Kidney (tissue), 13 donors: ENCODE measurements at regions not wholly inside any gene's neighbourhood (a gene's known extent, or its start where the extent isn't known, plus 50 kb on each side); places are given as distances from the start of the nearest gene placed in this dataset.

Source experiments
- DNase-seq, 5 donors: peaks; one replicate each; pipeline ENCODE4 v3.0.0-alpha.2; 2013 to 2020
- FAIRE-seq: peaks from 2 replicates; lab custom pipeline; 2012; peaks lifted over from hg19 to GRCh38; lab: Jason Lieb, UNC
- H3K27ac ChIP-seq, 2 donors: one replicate each; pipeline ENCODE4 v1.7.0; 2013; ENCODE audit warnings: low read depth in 2 of 2, low read length in 2 of 2, inconsistent platforms in 1 of 2
- H3K27me3 ChIP-seq: one replicate; pipeline ENCODE4 v1.7.1; 2013; ENCODE audit warnings: low read length, inconsistent platforms; ENCODE audit not compliant: control insufficient read depth, insufficient read depth
- H3K36me3 ChIP-seq, 3 donors: one replicate each; pipeline versions ENCODE4 v1.7.0 to v1.7.1; 2013; ENCODE audit warnings: low read length in 3 of 3, control low read depth in 1 of 3, inconsistent platforms in 1 of 3; ENCODE audit not compliant: insufficient read depth in 3 of 3, control insufficient read depth in 2 of 3
- H3K4me1 ChIP-seq, 3 donors: one replicate each; pipeline versions ENCODE4 v1.7.0 to v1.7.1; 2013; ENCODE audit warnings: low read length in 3 of 3, inconsistent platforms in 1 of 3, low read depth in 1 of 3; ENCODE audit not compliant: control insufficient read depth in 2 of 3, insufficient read depth in 2 of 3
- H3K4me3 ChIP-seq, 3 donors: one replicate each; pipeline versions ENCODE4 v1.7.0 to v1.8.1; 2013; ENCODE audit warnings: low read length in 3 of 3, control low read depth in 1 of 3, inconsistent platforms in 1 of 3
- H3K9ac ChIP-seq, 3 donors: one replicate each; pipeline versions ENCODE4 v1.7.0 to v1.7.1; 2013; ENCODE audit warnings: low read length in 3 of 3, control low read depth in 1 of 3, inconsistent platforms in 1 of 3
- H3K9me3 ChIP-seq, 3 donors: one replicate each; pipeline versions ENCODE4 v1.7.0 to v1.7.1; 2013; ENCODE audit warnings: low read length in 3 of 3, control low read depth in 1 of 3, inconsistent platforms in 1 of 3; ENCODE audit not compliant: control insufficient read depth in 2 of 3, insufficient read depth in 1 of 3
- intact Hi-C: fragments of 100-400 bp; cut with DNase I; formaldehyde crosslinking; loops from one replicate; pipeline ENCODE4 v1.11.1; 2022
- TF ChIP-seq, protein P1 (sequence below): IDR thresholded peaks from 3 replicates; pipeline ENCODE4 v1.5.1; 2012; ENCODE audit warnings: mild to moderate bottlenecking, moderate library complexity, borderline replicate concordance; ENCODE audit not compliant: insufficient read depth; ENCODE audit errors: extremely low read depth
- donor health status: control.
- donor health status: control.
- donor health status: control.
- donor health status: control.
- donor health status: control.
- donor health status: DM: yes; HTN: yes; CAD: no.
- donor health status: Normal renal cell carcinoma (clear cell type).

DNA sequence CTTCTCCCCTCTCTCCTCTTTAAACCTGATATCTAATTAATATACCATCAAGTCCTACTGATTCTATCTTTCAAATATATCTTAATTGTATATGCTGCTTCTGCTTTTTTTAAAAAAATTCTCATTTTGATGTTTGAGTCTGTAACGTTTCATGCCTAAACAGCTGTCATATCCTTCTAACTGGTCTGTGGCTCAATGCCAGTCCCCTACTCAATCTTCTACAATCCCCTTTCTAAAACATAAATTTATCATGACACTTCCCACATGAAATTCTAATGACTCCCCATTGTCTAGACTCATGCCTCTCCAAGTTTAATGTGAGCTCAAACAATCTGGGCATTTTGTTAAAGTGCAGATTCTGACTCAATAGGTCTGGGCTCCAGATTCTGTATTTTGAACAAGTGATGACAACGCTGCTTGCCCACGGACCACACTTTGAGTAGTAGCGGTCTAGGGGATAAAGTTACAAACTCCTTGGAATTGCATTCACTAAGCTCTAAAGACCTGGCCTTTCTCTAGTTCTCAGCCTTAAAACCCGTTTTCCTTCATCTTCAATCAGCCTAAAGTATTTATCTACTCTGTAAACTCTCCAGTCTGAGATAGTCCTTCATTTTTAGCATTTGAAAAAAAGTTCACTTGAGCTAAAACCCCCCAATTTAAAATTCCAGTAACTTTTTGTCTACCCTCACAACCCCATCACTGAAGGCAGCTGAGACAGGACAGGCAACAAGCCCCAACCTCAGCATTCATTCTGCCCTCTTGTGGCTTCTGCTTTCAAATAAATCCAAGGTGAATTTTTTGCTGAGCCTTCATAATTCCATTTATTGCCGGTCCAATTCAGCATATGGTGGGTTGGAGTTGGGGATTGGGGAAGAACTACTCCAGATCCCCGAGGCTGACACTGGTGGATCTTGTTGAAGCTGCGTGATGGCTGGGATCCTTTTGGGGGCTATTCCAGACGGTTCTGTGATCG, 88.1 kb upstream of the THRB start:
- Histone ChIP-seq H3K27me3 (no peaks in the 10 kb centered on the region), H3K36me3 (no peaks in the 10 kb centered on the region), H3K9ac (no peak overlapping the region), H3K9me3 (no peaks in the 10 kb centered on the region), H3K4me3 (no peak overlapping the region), H3K4me1 (no peaks in the 10 kb centered on the region), H3K27ac (no peak overlapping the region)
- FAIRE-seq (no peak), DNase-seq (no peak)
- intact Hi-C loops: no loop called here
- TF ChIP-seq, protein P1, sequence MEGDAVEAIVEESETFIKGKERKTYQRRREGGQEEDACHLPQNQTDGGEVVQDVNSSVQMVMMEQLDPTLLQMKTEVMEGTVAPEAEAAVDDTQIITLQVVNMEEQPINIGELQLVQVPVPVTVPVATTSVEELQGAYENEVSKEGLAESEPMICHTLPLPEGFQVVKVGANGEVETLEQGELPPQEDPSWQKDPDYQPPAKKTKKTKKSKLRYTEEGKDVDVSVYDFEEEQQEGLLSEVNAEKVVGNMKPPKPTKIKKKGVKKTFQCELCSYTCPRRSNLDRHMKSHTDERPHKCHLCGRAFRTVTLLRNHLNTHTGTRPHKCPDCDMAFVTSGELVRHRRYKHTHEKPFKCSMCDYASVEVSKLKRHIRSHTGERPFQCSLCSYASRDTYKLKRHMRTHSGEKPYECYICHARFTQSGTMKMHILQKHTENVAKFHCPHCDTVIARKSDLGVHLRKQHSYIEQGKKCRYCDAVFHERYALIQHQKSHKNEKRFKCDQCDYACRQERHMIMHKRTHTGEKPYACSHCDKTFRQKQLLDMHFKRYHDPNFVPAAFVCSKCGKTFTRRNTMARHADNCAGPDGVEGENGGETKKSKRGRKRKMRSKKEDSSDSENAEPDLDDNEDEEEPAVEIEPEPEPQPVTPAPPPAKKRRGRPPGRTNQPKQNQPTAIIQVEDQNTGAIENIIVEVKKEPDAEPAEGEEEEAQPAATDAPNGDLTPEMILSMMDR: peak; percentile 16

DNA sequence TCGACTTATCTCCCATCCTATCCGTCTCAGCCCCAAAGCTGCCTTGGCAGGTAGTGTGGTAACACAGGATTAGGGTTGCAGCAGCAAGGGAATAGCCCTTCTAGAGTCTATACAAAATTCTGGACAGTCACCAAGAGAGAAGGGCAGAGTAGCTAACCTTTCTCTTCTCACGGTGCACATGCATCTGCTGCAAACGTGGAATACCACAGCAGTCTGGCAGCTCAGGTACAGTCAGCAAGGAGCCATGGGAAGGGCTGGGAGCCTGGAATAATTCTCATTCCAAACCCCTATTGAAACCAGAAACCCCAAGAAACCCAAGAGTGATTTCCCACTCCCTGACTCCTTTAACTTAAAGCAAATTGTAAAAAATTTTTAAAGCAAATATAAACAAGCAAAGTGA, 92.3 kb upstream of the THRB start:
- H3K4me1 ChIP-seq: peaks cover 3 to 7% (median 5%) of the 10 kb centered on the region in 3 donors
- H3K9ac ChIP-seq: no peak overlapping the region
- FAIRE-seq (no peak), DNase-seq (no peak)
- H3K27me3 ChIP-seq: no peaks in the 10 kb centered on the region
- H3K36me3 ChIP-seq: no peaks in the 10 kb centered on the region
- no peak overlapping the region for H3K27ac ChIP-seq
- intact Hi-C loops: no loop called here
- no peak overlapping the region for H3K4me3 ChIP-seq
- H3K9me3 ChIP-seq: no peaks in the 10 kb centered on the region
- TF ChIP-seq, protein P1: no peak

DNA sequence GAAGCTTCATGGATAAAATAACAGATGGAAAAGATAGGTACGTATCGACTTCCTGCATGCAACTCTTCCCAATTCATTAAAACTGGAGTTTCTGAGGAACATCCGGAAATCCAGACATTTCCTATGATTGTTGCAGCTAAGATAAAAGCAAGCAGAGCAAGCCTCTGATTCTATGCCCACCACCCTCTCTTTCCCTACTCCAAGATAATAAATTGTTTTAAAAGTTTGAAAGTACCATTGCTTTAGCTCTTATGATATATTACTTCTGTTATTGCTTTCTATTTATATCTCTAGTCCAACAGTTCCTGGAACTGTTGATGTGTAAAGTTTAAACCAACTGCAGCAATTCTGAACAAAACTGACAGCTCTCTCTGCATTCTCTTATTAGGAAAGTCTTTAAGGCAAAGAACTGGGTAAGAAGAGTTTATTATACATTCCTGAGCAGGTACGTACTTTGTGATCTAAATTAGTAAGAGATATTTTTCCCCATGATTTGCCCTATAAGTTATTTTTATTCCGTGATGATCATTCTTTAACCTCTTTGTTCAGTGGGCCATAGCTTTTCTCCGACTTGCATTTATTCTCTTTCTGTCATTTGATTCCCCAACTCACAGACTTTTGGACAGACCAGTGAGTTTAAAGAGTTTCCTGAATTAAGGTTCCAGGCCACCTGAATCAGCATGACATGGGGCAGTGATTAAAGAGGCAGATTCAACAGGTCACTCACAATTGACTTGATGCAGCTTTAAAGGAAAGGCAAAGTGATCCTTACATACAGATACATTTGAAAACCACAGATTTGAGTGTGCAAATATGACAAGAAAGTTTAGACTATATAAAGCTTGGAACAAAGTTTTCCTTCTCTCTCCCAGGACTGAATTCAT, 94.2 kb upstream of the THRB start:
- H3K4me3 ChIP-seq: no peak overlapping the region
- intact Hi-C loops: no loop called here
- no peaks in the 10 kb centered on the region for H3K27me3 ChIP-seq
- no peak overlapping the region for H3K9ac ChIP-seq
- H3K4me1 ChIP-seq: peaks cover 3 to 7% (median 5%) of the 10 kb centered on the region in 3 donors
- TF ChIP-seq, protein P1: no peak
- H3K27ac ChIP-seq: no peak overlapping the region
- DNase-seq: peak in 2 of 5 donors; percentile 58 to 64
- no peaks in the 10 kb centered on the region for H3K36me3 ChIP-seq
- H3K9me3 ChIP-seq: no peaks in the 10 kb centered on the region
- FAIRE-seq: no peak
